ENCODE measurements at regions not wholly inside any gene's neighbourhood (a gene's known extent, or its start where the extent isn't known, plus 50 kb on each side); places are given as distances from the start of the nearest gene placed in this dataset.

- 64% methylated on average over 2 of the region's 2 CpGs for WGBS
- no peaks in the 10 kb centered on the region for H3K36me3 ChIP-seq
- no peak overlapping the region for H3K4me3 ChIP-seq
- no peaks in the 10 kb centered on the region for H3K4me1 ChIP-seq
- DNase-seq (ENCODE audit: low spot score in 2 of 2) = no peak
- peaks cover under 1% of the 10 kb centered on the region for H3K9me3 ChIP-seq
- no peak for TF ChIP-seq POLR2AphosphoS5 (IDR thresholded peaks at IDR 0.05)
- TF ChIP-seq CTCF (IDR thresholded peaks at IDR 0.05) = no peak
- no peak for TF ChIP-seq POLR2A (IDR thresholded peaks at IDR 0.05)
- TF ChIP-seq EP300 (IDR thresholded peaks at IDR 0.05) = no peak
- no peaks in the 10 kb centered on the region for H3K27me3 ChIP-seq
- no peak overlapping the region for H3K27ac ChIP-seq
Measured at GRCh38 chr19:30969591-30969990, 379.6 kb downstream of the TSHZ3 start.

GRCh38 chr19:30968841-30969399 lies 380.3 kb downstream of the TSHZ3 start:
- Histone ChIP-seq H3K27ac (no peak overlapping the region), H3K4me3 (no peak overlapping the region), H3K9me3 (peaks cover 5% of the 10 kb centered on the region), H3K36me3 (no peaks in the 10 kb centered on the region), H3K27me3 (no peaks in the 10 kb centered on the region), H3K4me1 (no peaks in the 10 kb centered on the region)
- TF ChIP-seq CTCF (IDR thresholded peaks at IDR 0.05) (no peak), EP300 (IDR thresholded peaks at IDR 0.05) (no peak)
- DNase-seq (ENCODE audit: low spot score in 2 of 2) = no peak
- 85% methylated on average over 5 of the region's 5 CpGs for WGBS

- 80% methylated on average over 5 of the region's 5 CpGs for whole genome bisulfite sequencing
- Histone ChIP-seq H3K27me3 (no peaks in the 10 kb centered on the region), H3K36me3 (no peaks in the 10 kb centered on the region), H3K4me3 (no peak overlapping the region), H3K4me1 (no peaks in the 10 kb centered on the region), H3K9me3 (peaks cover 5% of the 10 kb centered on the region), H3K27ac (no peak overlapping the region)
- DNase-seq (ENCODE audit: low spot score in 2 of 2) = no peak
- TF ChIP-seq EP300 (IDR thresholded peaks at IDR 0.05) (no peak), CTCF (IDR thresholded peaks at IDR 0.05) (no peak), POLR2A (IDR thresholded peaks at IDR 0.05) (no peak), POLR2AphosphoS5 (IDR thresholded peaks at IDR 0.05) (no peak)
Measured at GRCh38 chr19:30968210-30968609, 381.0 kb downstream of the TSHZ3 start.

GRCh38 chr19:30966486-30966885 lies 382.8 kb downstream of the TSHZ3 start:
- no peaks in the 10 kb centered on the region for H3K4me1 ChIP-seq
- H3K27ac ChIP-seq = no peak overlapping the region
- H3K27me3 ChIP-seq = no peaks in the 10 kb centered on the region
- 88% methylated on average over 4 of the region's 4 CpGs for WGBS
- no peaks in the 10 kb centered on the region for H3K36me3 ChIP-seq
- peaks cover 5% of the 10 kb centered on the region for H3K9me3 ChIP-seq
- no peak for TF ChIP-seq CTCF (IDR thresholded peaks at IDR 0.05)
- TF ChIP-seq POLR2AphosphoS5 (IDR thresholded peaks at IDR 0.05) = no peak
- TF ChIP-seq POLR2A (IDR thresholded peaks at IDR 0.05) = no peak
- no peak for TF ChIP-seq EP300 (IDR thresholded peaks at IDR 0.05)
- DNase-seq (ENCODE audit: low spot score in 2 of 2) = no peak
- H3K4me3 ChIP-seq = no peak overlapping the region

GRCh38 chr19:30959011-30959410 lies 390.2 kb downstream of the TSHZ3 start:
- no peak overlapping the region for H3K27ac ChIP-seq
- WGBS = 94% methylated on average over 3 of the region's 3 CpGs
- TF ChIP-seq POLR2AphosphoS5 (IDR thresholded peaks at IDR 0.05) = no peak
- TF ChIP-seq CTCF (IDR thresholded peaks at IDR 0.05) = no peak
- no peak for TF ChIP-seq POLR2A (IDR thresholded peaks at IDR 0.05)
- TF ChIP-seq EP300 (IDR thresholded peaks at IDR 0.05) = no peak

More at GRCh38 chr19:30959011-30959410, 390.2 kb downstream of the TSHZ3 start:
- H3K4me1 ChIP-seq = no peaks in the 10 kb centered on the region
- no peak overlapping the region for H3K4me3 ChIP-seq
- no peaks in the 10 kb centered on the region for H3K36me3 ChIP-seq
- DNase-seq (ENCODE audit: low spot score in 2 of 2) = no peak
- no peaks in the 10 kb centered on the region for H3K9me3 ChIP-seq
- H3K27me3 ChIP-seq = peaks cover 6% of the 10 kb centered on the region
